Ascending aorta (tissue), 2 donors: ENCODE measurements at regions not wholly inside any gene's neighbourhood (a gene's known extent, or its start where the extent isn't known, plus 50 kb on each side); places are given as distances from the start of the nearest gene placed in this dataset.

Experiments used
- DNase-seq, 2 donors: peaks; one replicate each; pipeline ENCODE4 v3.0.0-alpha.2; 2019; ENCODE audit warnings: low spot score in 2 of 2
- H3K27ac ChIP-seq, 2 donors: fragments of 200-600 bp; sonication (generic); one replicate each; pipeline ENCODE4 v1.5.1; 2016 to 2017; ENCODE audit warnings: mild to moderate bottlenecking in 1 of 2
- H3K27me3 ChIP-seq: fragments of 200-600 bp; sonication (generic); one replicate; pipeline ENCODE4 v1.5.1; 2017
- H3K36me3 ChIP-seq, 2 donors: fragments of 200-600 bp; sonication (generic); one replicate each; pipeline ENCODE4 v1.5.1; 2016
- H3K4me1 ChIP-seq, 2 donors: fragments of 200-600 bp; sonication (generic); one replicate each; pipeline ENCODE4 v1.5.1; 2016 to 2017; ENCODE audit warnings: mild to moderate bottlenecking in 1 of 2
- H3K4me3 ChIP-seq, 2 donors: fragments of 200-600 bp; sonication (generic); one replicate each; pipeline ENCODE4 v1.5.1; 2016 to 2017; ENCODE audit warnings: mild to moderate bottlenecking in 1 of 2
- H3K9me3 ChIP-seq, 2 donors: fragments of 200-600 bp; sonication (generic); one replicate each; pipeline ENCODE4 v1.5.1; 2016
- CTCF ChIP-seq, 3 experiments: fragments of 200-600 bp in 2 of 3; fragments of 450-650 bp in 1 of 3; sonication (generic) in 2 of 3; IDR thresholded peaks; one replicate each; pipeline ENCODE4 v1.5.1; 2016 to 2019; ENCODE audit warnings: antibody characterized with exemption in 3 of 3, mild to moderate bottlenecking in 1 of 3, moderate library complexity in 1 of 3
- intact Hi-C: fragments of 100-400 bp; cut with DNase I; formaldehyde crosslinking; loops from one replicate; pipeline ENCODE4 v1.15.1; 2023

DNA sequence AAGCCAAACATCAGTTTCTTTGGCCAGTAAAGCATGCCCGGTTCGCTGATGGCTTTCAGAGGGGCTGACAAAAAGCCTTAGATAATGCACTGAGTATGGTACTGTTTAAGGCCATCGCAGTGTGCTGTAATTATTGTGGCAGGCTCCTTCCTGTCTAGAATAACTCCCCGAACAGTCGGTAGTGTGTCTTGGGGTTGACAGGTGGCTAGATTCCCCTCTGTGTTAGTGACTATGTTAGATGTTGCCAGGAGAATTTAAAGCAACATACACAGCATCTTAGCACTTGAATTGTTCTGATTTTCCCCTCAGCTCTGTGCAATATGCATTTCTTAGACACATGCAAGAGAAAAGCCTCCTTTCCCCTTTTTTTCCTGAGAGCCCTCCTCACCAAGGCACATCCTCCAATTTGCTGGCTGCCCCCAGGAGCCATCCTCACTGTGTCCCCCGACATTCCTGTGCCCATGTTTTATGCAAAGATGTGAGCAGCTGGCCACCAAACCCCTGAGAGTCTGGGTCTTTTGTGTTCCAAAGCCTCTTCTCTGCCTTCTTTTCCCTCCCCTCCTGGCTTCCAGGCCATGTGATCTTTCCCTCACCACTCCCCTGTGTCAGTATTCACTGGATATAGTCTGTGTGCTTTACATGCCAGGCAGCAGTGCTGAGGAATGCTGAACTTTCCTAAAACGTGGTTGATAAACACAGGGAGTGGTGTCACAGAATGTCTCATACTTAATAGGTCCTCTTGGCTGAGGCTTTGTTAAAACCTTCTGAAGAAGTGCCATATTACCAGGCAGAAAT lies 331.5 kb downstream of the HRH4 start:
- intact Hi-C loops, result no loop called here

DNA sequence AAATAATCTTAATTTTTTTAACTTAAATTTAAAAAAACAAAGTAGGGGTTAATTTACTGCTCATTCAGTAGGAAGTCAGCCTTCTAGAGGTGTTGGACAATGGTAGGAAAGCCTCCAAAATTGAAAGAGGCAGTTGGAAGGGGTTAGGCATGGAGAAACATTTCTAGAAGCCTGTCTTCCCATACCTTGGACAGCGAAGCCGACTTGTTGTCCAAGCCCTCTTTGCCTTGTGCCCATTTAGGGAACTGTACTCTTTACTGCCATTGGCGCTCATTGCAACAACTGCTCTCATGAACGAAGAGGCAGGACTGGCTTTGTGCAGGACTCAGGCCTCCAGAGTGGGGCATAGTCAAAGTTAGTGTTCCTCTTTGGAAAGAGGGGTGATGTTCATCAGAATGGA lies 333.3 kb downstream of the HRH4 start:
- DNase-seq, result no peak

More for the DNA sequence above, 331.5 kb downstream of the HRH4 start:
- no peak overlapping the region for H3K4me3 ChIP-seq
- no peaks in the 10 kb centered on the region for H3K36me3 ChIP-seq
- no peaks in the 10 kb centered on the region for H3K27me3 ChIP-seq
- no peaks in the 10 kb centered on the region for H3K4me1 ChIP-seq
- no peak for TF ChIP-seq CTCF (IDR thresholded peaks at IDR 0.05)
- no peak overlapping the region for H3K27ac ChIP-seq
- DNase-seq, result no peak
- no peaks in the 10 kb centered on the region for H3K9me3 ChIP-seq

DNA sequence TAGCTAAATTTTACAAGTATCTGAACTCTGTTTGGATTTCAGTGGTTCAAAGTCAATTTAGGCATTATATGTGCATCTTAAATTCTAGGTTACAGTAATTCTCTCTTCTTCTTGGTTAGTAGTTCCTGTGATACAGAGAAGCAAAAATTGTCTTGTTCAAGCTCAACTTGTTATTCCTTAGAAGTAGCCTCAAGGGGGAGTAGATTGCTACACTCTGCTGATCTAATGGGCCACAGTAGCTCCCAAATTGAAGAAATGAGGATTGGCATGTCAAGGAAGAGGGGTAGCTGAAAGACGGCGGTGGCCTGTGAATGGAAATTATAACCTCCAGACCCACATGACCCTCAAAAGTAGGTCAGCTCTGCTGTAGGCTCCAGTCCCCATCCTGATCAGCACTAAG lies 334.7 kb downstream of the HRH4 start:
- Histone ChIP-seq H3K27ac (no peak overlapping the region), H3K4me1 (no peaks in the 10 kb centered on the region), H3K27me3 (no peaks in the 10 kb centered on the region), H3K36me3 (no peaks in the 10 kb centered on the region), H3K4me3 (no peak overlapping the region), H3K9me3 (no peaks in the 10 kb centered on the region)
- intact Hi-C loops, result no loop called here
- DNase-seq, result no peak
- TF ChIP-seq CTCF (IDR thresholded peaks at IDR 0.05), result no peak

More for the DNA sequence above, 333.3 kb downstream of the HRH4 start:
- intact Hi-C loops, result no loop called here
- Histone ChIP-seq H3K27ac (no peak overlapping the region), H3K4me1 (no peaks in the 10 kb centered on the region), H3K9me3 (no peaks in the 10 kb centered on the region), H3K4me3 (no peak overlapping the region), H3K27me3 (no peaks in the 10 kb centered on the region), H3K36me3 (no peaks in the 10 kb centered on the region)
- TF ChIP-seq CTCF (IDR thresholded peaks at IDR 0.05), result no peak

- H3K9me3 ChIP-seq, result no peaks in the 10 kb centered on the region
- no peak overlapping the region for H3K27ac ChIP-seq
- H3K36me3 ChIP-seq, result no peaks in the 10 kb centered on the region
- no peaks in the 10 kb centered on the region for H3K4me1 ChIP-seq
- TF ChIP-seq CTCF (IDR thresholded peaks at IDR 0.05), result no peak
- no peaks in the 10 kb centered on the region for H3K27me3 ChIP-seq
- intact Hi-C loops, result no loop called here
- no peak for DNase-seq
- H3K4me3 ChIP-seq, result no peak overlapping the region
Measured at GRCh38 chr18:24797981-24798380, 337.5 kb downstream of the HRH4 start.

- intact Hi-C loops, result no loop called here
- no peak for DNase-seq
- H3K27ac ChIP-seq, result no peak overlapping the region
Measured at GRCh38 chr18:24799176-24799575, 338.7 kb downstream of the HRH4 start.

More at GRCh38 chr18:24799176-24799575, 338.7 kb downstream of the HRH4 start:
- Histone ChIP-seq H3K36me3 (no peaks in the 10 kb centered on the region), H3K27me3 (no peaks in the 10 kb centered on the region), H3K4me1 (no peaks in the 10 kb centered on the region), H3K4me3 (no peak overlapping the region), H3K9me3 (no peaks in the 10 kb centered on the region)
- TF ChIP-seq CTCF (IDR thresholded peaks at IDR 0.05), result no peak
